ENCODE measurements at regions not wholly inside any gene's neighbourhood (a gene's known extent, or its start where the extent isn't known, plus 50 kb on each side); places are given as distances from the start of the nearest gene placed in this dataset.

DNA sequence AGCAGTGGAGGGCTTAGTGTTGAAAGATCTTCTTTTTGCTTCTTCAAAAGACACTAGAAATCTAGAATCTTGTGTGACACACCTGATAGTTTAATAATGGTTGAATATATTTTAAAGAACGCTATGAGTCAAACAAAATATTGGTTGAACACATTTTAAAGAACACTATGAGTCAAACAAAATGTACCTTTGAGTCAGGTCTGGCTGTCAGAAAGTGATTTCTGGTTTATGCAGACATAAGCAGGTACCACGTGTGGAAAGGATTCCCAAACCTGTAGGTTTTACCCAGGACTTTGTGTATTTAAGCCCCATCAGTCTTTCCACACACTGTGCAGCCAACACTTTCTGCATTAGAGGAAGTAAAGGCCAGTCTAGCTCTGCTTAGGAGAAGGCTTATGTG is 366.7 kb upstream of the TENM4 start:
- no peak for TF ChIP-seq CTCF (IDR thresholded peaks at IDR 0.05; ENCODE audit: poor library complexity)
- TF ChIP-seq EZH2 (IDR thresholded peaks at IDR 0.05; ENCODE audit: borderline replicate concordance), result no peak
- TF ChIP-seq EZH2phosphoT487 (IDR thresholded peaks at IDR 0.05; ENCODE audit: low read depth, severe bottlenecking, unreplicated experiment), result no peak
